HEK293 (cell line): ENCODE measurements at regions not wholly inside any gene's neighbourhood (a gene's known extent, or its start where the extent isn't known, plus 50 kb on each side); places are given as distances from the start of the nearest gene placed in this dataset.

Experiments
- CTCF ChIA-PET: fragments of 350-600 bp; formaldehyde crosslinking; extraction: SDS; loops from one replicate; lab custom pipeline; 2021; ENCODE audit warnings: antibody characterized with exemption; lab: Yijun Ruan, JAX
- POLR2A ChIA-PET: fragments of 300-600 bp; formaldehyde crosslinking; extraction: SDS; loops from one replicate; lab custom pipeline; 2020; ENCODE audit warnings: antibody characterized with exemption, inconsistent platforms; lab: Yijun Ruan, JAX
- H3K27ac ChIP-seq: fragments of 200-500 bp; sonication (Bioruptor generic); 2 replicates; pipeline ENCODE4 v1.5.1; 2014; ENCODE audit warnings: low read depth, low read length, control low read depth, inconsistent platforms; ENCODE audit errors: extremely low read depth
- H3K36me3 ChIP-seq, 2 experiments: fragments of 200-500 bp in 1 of 2; sonication (Bioruptor generic) in 1 of 2; 1 replicate in 1 of 2; 2 replicates in 1 of 2; pipeline ENCODE4 v1.5.1; 2014 to 2017; ENCODE audit warnings: inconsistent platforms in 2 of 2, low read length in 2 of 2; ENCODE audit not compliant: control insufficient read depth in 2 of 2, insufficient read depth in 1 of 2
- H3K4me1 ChIP-seq: fragments of 200-500 bp; sonication (Bioruptor generic); 2 replicates; pipeline ENCODE4 v1.5.1; 2014; ENCODE audit warnings: mild to moderate bottlenecking, low read length, inconsistent platforms; ENCODE audit not compliant: control insufficient read depth, insufficient read depth
- H3K4me3 ChIP-seq: 2 replicates; pipeline ENCODE4 v1.5.1; 2011; ENCODE audit warnings: low read depth, mild to moderate bottlenecking, control low read depth, low read length, moderate library complexity
- H3K9me3 ChIP-seq: fragments of 200-500 bp; sonication (Bioruptor generic); 2 replicates; pipeline ENCODE4 v1.5.1; 2014; ENCODE audit warnings: low read depth, low read length, inconsistent platforms; ENCODE audit not compliant: control insufficient read depth, insufficient read depth
- GLI4 ChIP-seq: fragments of 450-650 bp; formaldehyde crosslinking; IDR thresholded peaks from 2 replicates; pipeline ENCODE4 v1.5.1; 2016; ENCODE audit warnings: missing biosample characterization, missing genetic modification characterization
- HOXD13 ChIP-seq: sonication (generic); formaldehyde crosslinking; IDR thresholded peaks from 2 replicates; pipeline ENCODE4 v1.8.0; 2022; ENCODE audit warnings: missing genetic modification reagents, borderline replicate concordance
- PRDM1 ChIP-seq: fragments of 450-650 bp; formaldehyde crosslinking; IDR thresholded peaks from 2 replicates; pipeline ENCODE4; 2016; ENCODE audit warnings: missing biosample characterization, missing genetic modification characterization
- YY1 ChIP-seq: fragments of 450-650 bp; formaldehyde crosslinking; IDR thresholded peaks from 2 replicates; pipeline ENCODE4 v1.5.1; 2018; ENCODE audit warnings: missing biosample characterization, missing genetic modification characterization
- ZBTB1 ChIP-seq: fragments of 450-650 bp; formaldehyde crosslinking; IDR thresholded peaks from 2 replicates; pipeline ENCODE4 v1.5.1; 2016; ENCODE audit warnings: missing biosample characterization, missing genetic modification characterization
- ZBTB17 ChIP-seq: fragments of 450-650 bp; formaldehyde crosslinking; IDR thresholded peaks from 2 replicates; pipeline ENCODE4 v1.5.1; 2016; ENCODE audit warnings: missing biosample characterization, missing genetic modification characterization
- ZFHX2 ChIP-seq: fragments of 450-650 bp; formaldehyde crosslinking; conservative IDR thresholded peaks from 2 replicates; pipeline ENCODE4 v1.5.1; 2016; ENCODE audit warnings: missing biosample characterization, missing genetic modification characterization
- ZFP37 ChIP-seq: fragments of 450-650 bp; formaldehyde crosslinking; IDR thresholded peaks from 2 replicates; pipeline ENCODE4 v1.5.1; 2016; ENCODE audit warnings: missing biosample characterization, missing genetic modification characterization
- ZFP41 ChIP-seq: fragments of 450-650 bp; formaldehyde crosslinking; IDR thresholded peaks from 2 replicates; pipeline ENCODE4 v1.5.1; 2016; ENCODE audit warnings: missing biosample characterization, missing genetic modification characterization, borderline replicate concordance
- ZFP69B ChIP-seq: fragments of 450-650 bp; formaldehyde crosslinking; IDR thresholded peaks from 2 replicates; pipeline ENCODE4 v1.5.1; 2016; ENCODE audit warnings: missing biosample characterization, missing genetic modification characterization
- ZNF121 ChIP-seq: fragments of 450-650 bp; formaldehyde crosslinking; IDR thresholded peaks from 2 replicates; pipeline ENCODE4 v1.5.1; 2016; ENCODE audit warnings: missing biosample characterization, missing genetic modification characterization
- ZNF155 ChIP-seq: fragments of 450-650 bp; formaldehyde crosslinking; IDR thresholded peaks from 2 replicates; pipeline ENCODE4 v1.5.1; 2016; ENCODE audit warnings: missing biosample characterization, missing genetic modification characterization
- ZNF423 ChIP-seq: fragments of 450-650 bp; formaldehyde crosslinking; IDR thresholded peaks from 2 replicates; pipeline ENCODE4 v1.5.1; 2016; ENCODE audit warnings: missing biosample characterization, missing genetic modification characterization
- ZNF529 ChIP-seq: fragments of 450-650 bp; formaldehyde crosslinking; IDR thresholded peaks from 2 replicates; pipeline ENCODE4 v1.5.1; 2017; ENCODE audit warnings: missing genetic modification characterization, missing biosample characterization; ENCODE audit not compliant: insufficient replicate concordance
- ZNF792 ChIP-seq: fragments of 450-650 bp; formaldehyde crosslinking; IDR thresholded peaks from 2 replicates; pipeline ENCODE4 v1.5.1; 2016; ENCODE audit warnings: missing biosample characterization, missing genetic modification characterization
- TF ChIP-seq, protein P1 (sequence below): fragments of 450-650 bp; formaldehyde crosslinking; IDR thresholded peaks from 2 replicates; pipeline ENCODE4 v1.5.1; 2016; ENCODE audit warnings: missing biosample characterization, missing genetic modification characterization
- TF ChIP-seq, protein P2 (sequence below): fragments of 450-650 bp; formaldehyde crosslinking; IDR thresholded peaks from 2 replicates; pipeline ENCODE4 v1.5.1; 2016; ENCODE audit warnings: missing biosample characterization, missing genetic modification characterization
- TF ChIP-seq, protein P3 (sequence below): fragments of 450-650 bp; formaldehyde crosslinking; IDR thresholded peaks from 2 replicates; pipeline ENCODE4 v1.5.1; 2016; ENCODE audit warnings: missing biosample characterization, missing genetic modification characterization
- TF ChIP-seq, protein P4 (sequence below): fragments of 450-650 bp; formaldehyde crosslinking; IDR thresholded peaks from 2 replicates; pipeline ENCODE4 v1.5.1; 2017; ENCODE audit warnings: missing biosample characterization, mild to moderate bottlenecking, missing genetic modification characterization, moderate library complexity
- TF ChIP-seq, protein P5 (sequence below): fragments of 450-650 bp; formaldehyde crosslinking; IDR thresholded peaks from 2 replicates; pipeline ENCODE4 v1.5.1; 2016; ENCODE audit warnings: missing biosample characterization, missing genetic modification characterization
- TF ChIP-seq, protein P6 (sequence below): fragments of 450-650 bp; formaldehyde crosslinking; IDR thresholded peaks from 2 replicates; pipeline ENCODE4 v1.5.1; 2017; ENCODE audit warnings: missing biosample characterization, missing genetic modification characterization

DNA sequence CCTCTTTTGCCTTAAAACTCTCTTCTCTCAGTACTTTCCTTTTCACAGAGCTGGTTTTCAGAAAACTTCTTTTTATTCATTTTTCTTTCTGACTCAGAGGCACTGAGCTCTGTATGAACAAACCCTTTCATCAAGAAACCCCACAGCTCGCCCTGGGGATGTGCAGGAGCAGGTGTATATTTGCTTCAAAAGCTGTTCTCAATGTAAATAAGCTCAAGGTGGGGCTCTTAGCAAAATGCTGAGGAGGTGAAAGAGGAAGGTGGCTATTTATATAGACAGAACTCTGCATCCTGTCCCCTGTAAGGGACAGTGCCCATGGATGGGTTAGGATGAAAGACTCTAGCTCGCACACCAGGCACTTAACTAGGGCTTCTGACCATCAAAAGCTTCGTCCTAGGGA lies 302.0 kb downstream of the WDR72 start:
- Histone ChIP-seq H3K4me3 (no peak overlapping the region), H3K4me1 (no peaks in the 10 kb centered on the region)
- POLR2A ChIA-PET, result no interaction called here
- CTCF ChIA-PET, result no interaction called here
- TF ChIP-seq ZNF155 (tag by site-specific recombination) (no peak), PRDM1 (tag by site-specific recombination) (no peak), ZFHX2 (tag by site-specific recombination) (no peak), ZBTB1 (tag by site-specific recombination) (no peak), ZFP37 (no peak), ZBTB17 (tag by site-specific recombination) (no peak), YY1 (no peak), ZNF423 (tag by site-specific recombination) (no peak), ZNF529 (tag by site-specific recombination) (no peak), HOXD13 (no peak)
- TF ChIP-seq, protein P1, sequence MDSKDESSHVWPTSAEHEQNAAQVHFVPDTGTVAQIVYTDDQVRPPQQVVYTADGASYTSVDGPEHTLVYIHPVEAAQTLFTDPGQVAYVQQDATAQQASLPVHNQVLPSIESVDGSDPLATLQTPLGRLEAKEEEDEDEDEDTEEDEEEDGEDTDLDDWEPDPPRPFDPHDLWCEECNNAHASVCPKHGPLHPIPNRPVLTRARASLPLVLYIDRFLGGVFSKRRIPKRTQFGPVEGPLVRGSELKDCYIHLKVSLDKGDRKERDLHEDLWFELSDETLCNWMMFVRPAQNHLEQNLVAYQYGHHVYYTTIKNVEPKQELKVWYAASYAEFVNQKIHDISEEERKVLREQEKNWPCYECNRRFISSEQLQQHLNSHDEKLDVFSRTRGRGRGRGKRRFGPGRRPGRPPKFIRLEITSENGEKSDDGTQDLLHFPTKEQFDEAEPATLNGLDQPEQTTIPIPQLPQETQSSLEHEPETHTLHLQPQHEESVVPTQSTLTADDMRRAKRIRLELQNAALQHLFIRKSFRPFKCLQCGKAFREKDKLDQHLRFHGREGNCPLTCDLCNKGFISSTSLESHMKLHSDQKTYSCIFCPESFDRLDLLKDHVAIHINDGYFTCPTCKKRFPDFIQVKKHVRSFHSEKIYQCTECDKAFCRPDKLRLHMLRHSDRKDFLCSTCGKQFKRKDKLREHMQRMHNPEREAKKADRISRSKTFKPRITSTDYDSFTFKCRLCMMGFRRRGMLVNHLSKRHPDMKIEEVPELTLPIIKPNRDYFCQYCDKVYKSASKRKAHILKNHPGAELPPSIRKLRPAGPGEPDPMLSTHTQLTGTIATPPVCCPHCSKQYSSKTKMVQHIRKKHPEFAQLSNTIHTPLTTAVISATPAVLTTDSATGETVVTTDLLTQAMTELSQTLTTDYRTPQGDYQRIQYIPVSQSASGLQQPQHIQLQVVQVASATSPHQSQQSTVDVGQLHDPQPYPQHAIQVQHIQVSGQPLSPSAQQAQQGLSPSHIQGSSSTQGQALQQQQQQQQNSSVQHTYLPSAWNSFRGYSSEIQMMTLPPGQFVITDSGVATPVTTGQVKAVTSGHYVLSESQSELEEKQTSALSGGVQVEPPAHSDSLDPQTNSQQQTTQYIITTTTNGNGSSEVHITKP (tag by site-specific recombination), result no peak
- TF ChIP-seq, all 188 proteins: peak for 0
- Histone ChIP-seq H3K9me3 (no peaks in the 10 kb centered on the region), H3K36me3 (no peaks in the 10 kb centered on the region), H3K27ac (no peak overlapping the region)

DNA sequence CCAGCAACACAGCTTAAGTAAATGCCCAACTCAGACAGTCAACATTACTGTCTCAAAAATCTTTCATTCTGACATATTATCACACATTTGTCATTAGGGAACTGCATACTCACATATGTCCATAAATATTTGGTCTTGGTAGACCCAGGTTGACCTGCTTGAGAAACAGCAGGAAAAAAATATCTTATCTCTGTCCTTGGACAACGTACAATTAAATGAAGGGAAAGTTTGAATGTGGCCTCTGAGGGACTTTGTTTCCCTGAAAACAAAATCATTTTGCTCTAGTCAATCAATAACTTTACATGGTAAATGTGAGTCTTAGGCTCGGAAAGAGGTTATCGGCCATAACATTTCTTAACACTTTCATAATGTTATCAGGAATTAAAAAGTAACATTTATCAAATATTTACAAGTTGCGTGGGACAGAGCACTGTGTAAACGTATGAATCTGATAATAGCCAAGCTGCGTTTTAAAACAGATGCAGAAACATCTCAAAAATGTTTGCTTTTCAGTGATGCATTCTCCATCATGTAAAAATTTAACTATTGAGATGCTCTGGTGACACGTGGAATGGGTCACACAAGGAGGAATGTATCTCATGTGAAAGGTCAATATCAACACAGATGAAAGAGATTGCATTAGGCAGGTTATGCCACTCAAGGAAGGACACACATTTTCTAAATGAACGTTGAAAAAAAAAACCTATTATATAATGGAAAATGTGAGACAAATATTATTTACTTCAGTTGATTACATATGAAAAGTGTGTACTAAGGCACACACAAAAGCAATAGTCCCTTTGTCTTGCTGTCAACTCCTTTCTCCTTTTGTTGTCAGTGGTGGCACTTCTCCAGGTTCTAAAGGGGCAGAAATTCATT lies 304.4 kb downstream of the WDR72 start:
- Histone ChIP-seq H3K4me1 (no peaks in the 10 kb centered on the region), H3K9me3 (no peaks in the 10 kb centered on the region), H3K27ac (no peak overlapping the region), H3K4me3 (no peak overlapping the region), H3K36me3 (no peaks in the 10 kb centered on the region)
- ChIA-PET POLR2A (no interaction called here), CTCF (no interaction called here)
- TF ChIP-seq, protein P2, sequence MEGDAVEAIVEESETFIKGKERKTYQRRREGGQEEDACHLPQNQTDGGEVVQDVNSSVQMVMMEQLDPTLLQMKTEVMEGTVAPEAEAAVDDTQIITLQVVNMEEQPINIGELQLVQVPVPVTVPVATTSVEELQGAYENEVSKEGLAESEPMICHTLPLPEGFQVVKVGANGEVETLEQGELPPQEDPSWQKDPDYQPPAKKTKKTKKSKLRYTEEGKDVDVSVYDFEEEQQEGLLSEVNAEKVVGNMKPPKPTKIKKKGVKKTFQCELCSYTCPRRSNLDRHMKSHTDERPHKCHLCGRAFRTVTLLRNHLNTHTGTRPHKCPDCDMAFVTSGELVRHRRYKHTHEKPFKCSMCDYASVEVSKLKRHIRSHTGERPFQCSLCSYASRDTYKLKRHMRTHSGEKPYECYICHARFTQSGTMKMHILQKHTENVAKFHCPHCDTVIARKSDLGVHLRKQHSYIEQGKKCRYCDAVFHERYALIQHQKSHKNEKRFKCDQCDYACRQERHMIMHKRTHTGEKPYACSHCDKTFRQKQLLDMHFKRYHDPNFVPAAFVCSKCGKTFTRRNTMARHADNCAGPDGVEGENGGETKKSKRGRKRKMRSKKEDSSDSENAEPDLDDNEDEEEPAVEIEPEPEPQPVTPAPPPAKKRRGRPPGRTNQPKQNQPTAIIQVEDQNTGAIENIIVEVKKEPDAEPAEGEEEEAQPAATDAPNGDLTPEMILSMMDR (tag by site-specific recombination), result no peak
- no peak for TF ChIP-seq ZNF121 (tag by site-specific recombination)
- TF ChIP-seq, protein P3, sequence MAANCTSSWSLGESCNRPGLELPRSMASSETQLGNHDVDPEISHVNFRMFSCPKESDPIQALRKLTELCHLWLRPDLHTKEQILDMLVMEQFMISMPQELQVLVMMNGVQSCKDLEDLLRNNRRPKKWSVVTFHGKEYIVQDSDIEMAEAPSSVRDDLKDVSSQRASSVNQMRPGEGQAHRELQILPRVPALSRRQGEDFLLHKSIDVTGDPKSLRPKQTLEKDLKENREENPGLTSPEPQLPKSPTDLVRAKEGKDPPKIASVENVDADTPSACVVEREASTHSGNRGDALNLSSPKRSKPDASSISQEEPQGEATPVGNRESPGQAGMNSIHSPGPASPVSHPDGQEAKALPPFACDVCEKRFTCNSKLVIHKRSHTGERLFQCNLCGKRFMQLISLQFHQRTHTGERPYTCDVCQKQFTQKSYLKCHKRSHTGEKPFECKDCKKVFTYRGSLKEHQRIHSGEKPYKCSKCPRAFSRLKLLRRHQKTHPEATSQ (tag by site-specific recombination), result no peak
- no peak for TF ChIP-seq ZFP41 (tag by site-specific recombination)
- TF ChIP-seq, protein P4, sequence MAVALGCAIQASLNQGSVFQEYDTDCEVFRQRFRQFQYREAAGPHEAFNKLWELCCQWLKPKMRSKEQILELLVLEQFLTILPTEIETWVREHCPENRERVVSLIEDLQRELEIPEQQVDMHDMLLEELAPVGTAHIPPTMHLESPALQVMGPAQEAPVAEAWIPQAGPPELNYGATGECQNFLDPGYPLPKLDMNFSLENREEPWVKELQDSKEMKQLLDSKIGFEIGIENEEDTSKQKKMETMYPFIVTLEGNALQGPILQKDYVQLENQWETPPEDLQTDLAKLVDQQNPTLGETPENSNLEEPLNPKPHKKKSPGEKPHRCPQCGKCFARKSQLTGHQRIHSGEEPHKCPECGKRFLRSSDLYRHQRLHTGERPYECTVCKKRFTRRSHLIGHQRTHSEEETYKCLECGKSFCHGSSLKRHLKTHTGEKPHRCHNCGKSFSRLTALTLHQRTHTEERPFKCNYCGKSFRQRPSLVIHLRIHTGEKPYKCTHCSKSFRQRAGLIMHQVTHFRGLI (tag by site-specific recombination), result no peak
- no peak for TF ChIP-seq GLI4 (tag by site-specific recombination)
- TF ChIP-seq, protein P5, sequence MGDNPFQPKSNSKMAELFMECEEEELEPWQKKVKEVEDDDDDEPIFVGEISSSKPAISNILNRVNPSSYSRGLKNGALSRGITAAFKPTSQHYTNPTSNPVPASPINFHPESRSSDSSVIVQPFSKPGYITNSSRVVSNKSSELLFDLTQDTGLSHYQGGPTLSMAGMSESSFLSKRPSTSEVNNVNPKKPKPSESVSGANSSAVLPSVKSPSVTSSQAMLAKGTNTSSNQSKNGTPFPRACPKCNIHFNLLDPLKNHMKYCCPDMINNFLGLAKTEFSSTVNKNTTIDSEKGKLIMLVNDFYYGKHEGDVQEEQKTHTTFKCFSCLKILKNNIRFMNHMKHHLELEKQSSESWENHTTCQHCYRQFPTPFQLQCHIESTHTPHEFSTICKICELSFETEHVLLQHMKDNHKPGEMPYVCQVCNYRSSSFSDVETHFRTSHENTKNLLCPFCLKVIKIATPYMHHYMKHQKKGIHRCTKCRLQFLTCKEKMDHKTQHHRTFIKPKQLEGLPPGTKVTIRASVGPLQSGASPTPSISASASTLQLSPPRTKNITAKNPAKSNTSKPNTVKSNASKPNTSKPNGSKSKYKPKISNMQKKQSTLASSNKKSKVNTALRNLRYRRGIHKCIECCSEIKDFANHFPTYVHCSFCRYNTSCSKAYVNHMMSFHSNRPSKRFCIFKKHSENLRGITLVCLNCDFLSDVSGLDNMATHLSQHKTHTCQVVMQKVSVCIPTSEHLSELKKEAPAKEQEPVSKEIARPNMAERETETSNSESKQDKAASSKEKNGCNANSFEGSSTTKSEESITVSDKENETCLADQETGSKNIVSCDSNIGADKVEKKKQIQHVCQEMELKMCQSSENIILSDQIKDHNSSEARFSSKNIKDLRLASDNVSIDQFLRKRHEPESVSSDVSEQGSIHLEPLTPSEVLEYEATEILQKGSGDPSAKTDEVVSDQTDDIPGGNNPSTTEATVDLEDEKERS (tag by site-specific recombination), result no peak
- no peak for TF ChIP-seq ZNF792 (tag by site-specific recombination)
- TF ChIP-seq, protein P6, sequence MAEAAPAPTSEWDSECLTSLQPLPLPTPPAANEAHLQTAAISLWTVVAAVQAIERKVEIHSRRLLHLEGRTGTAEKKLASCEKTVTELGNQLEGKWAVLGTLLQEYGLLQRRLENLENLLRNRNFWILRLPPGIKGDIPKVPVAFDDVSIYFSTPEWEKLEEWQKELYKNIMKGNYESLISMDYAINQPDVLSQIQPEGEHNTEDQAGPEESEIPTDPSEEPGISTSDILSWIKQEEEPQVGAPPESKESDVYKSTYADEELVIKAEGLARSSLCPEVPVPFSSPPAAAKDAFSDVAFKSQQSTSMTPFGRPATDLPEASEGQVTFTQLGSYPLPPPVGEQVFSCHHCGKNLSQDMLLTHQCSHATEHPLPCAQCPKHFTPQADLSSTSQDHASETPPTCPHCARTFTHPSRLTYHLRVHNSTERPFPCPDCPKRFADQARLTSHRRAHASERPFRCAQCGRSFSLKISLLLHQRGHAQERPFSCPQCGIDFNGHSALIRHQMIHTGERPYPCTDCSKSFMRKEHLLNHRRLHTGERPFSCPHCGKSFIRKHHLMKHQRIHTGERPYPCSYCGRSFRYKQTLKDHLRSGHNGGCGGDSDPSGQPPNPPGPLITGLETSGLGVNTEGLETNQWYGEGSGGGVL (tag by site-specific recombination), result no peak
- TF ChIP-seq ZFP69B, result no peak
